GM18951 (cell line): ENCODE measurements at regions not wholly inside any gene's neighbourhood (a gene's known extent, or its start where the extent isn't known, plus 50 kb on each side); places are given as distances from the start of the nearest gene placed in this dataset.

Experiments used
- POLR2A ChIP-seq: IDR thresholded peaks from 4 replicates; pipeline ENCODE4 v1.6.1; 2011; ENCODE audit warnings: mild to moderate bottlenecking; ENCODE audit not compliant: insufficient read length, insufficient read depth; ENCODE audit errors: extremely low read depth
- in situ Hi-C: fragments of 300-500 bp; cut with MboI; formaldehyde crosslinking; loops from one replicate; pipeline ENCODE4 v1.12.0; 2022; ENCODE audit warnings: low sequenced_read_pairs, mixed read lengths, inconsistent platforms; ENCODE audit not compliant: unreplicated experiment

GRCh38 chr22:47609653-47610052, 847.2 kb downstream of the TBC1D22A start:
- in situ Hi-C loops, result no loop called here
- no peak for TF ChIP-seq POLR2A

GRCh38 chr22:47608421-47608820, 846.0 kb downstream of the TBC1D22A start:
- in situ Hi-C loops, result no loop called here
- no peak for TF ChIP-seq POLR2A

- in situ Hi-C loops, result no loop called here
- TF ChIP-seq POLR2A, result no peak
Observed at GRCh38 chr22:47607486-47607885, 845.0 kb downstream of the TBC1D22A start.

GRCh38 chr22:47606426-47606825, 844.0 kb downstream of the TBC1D22A start:
- TF ChIP-seq POLR2A, result no peak
- in situ Hi-C loops, result no loop called here

GRCh38 chr22:47605886-47606285, 843.4 kb downstream of the TBC1D22A start:
- in situ Hi-C loops, result no loop called here
- TF ChIP-seq POLR2A, result no peak

- no peak for TF ChIP-seq POLR2A
- in situ Hi-C loops, result no loop called here
Observed at GRCh38 chr22:47605441-47605840, 843.0 kb downstream of the TBC1D22A start.

- TF ChIP-seq POLR2A, result no peak
- in situ Hi-C loops, result no loop called here
Observed at GRCh38 chr22:47604563-47604962, 842.1 kb downstream of the TBC1D22A start.

- in situ Hi-C loops, result no loop called here
- no peak for TF ChIP-seq POLR2A
Observed at GRCh38 chr22:47602732-47603131, 840.3 kb downstream of the TBC1D22A start.

- no peak for TF ChIP-seq POLR2A
- in situ Hi-C loops, result no loop called here
Observed at GRCh38 chr22:47601666-47602065, 839.2 kb downstream of the TBC1D22A start.

- in situ Hi-C loops, result no loop called here
- TF ChIP-seq POLR2A, result no peak
Observed at GRCh38 chr22:47600791-47601625, 838.6 kb downstream of the TBC1D22A start.

GRCh38 chr22:47600281-47600680, 837.8 kb downstream of the TBC1D22A start:
- no peak for TF ChIP-seq POLR2A
- in situ Hi-C loops, result no loop called here

GRCh38 chr22:47599753-47600152, 837.3 kb downstream of the TBC1D22A start:
- no peak for TF ChIP-seq POLR2A
- in situ Hi-C loops, result loop anchor here (10.0 kb wide), 1 partner anchor 1985 kb away; no protein-coding TSS in a partner anchor

GRCh38 chr22:47598864-47599263, 836.4 kb downstream of the TBC1D22A start:
- in situ Hi-C loops, result loop anchor here (10.0 kb wide), 1 partner anchor 1984 kb away; no protein-coding TSS in a partner anchor
- no peak for TF ChIP-seq POLR2A

- no peak for TF ChIP-seq POLR2A
- in situ Hi-C loops, result loop anchor here (10.0 kb wide), 1 partner anchor 1982 kb away; no protein-coding TSS in a partner anchor
Observed at GRCh38 chr22:47597041-47597440, 834.6 kb downstream of the TBC1D22A start.
